ENCODE measurements at regions not wholly inside any gene's neighbourhood (a gene's known extent, or its start where the extent isn't known, plus 50 kb on each side); places are given as distances from the start of the nearest gene placed in this dataset.

- intact Hi-C loops (cut with DNase I): no loop called here
- DNase-seq: no peak
These were observed 493.2 kb downstream of the PTPRC start for GRCh38 chr1:199132006-199132405.

GRCh38 chr1:199135901-199136300 lies 497.1 kb downstream of the PTPRC start:
- intact Hi-C loops (cut with DNase I): no loop called here
- peak in 1 of 10 donors; percentile 58 for DNase-seq

DNA sequence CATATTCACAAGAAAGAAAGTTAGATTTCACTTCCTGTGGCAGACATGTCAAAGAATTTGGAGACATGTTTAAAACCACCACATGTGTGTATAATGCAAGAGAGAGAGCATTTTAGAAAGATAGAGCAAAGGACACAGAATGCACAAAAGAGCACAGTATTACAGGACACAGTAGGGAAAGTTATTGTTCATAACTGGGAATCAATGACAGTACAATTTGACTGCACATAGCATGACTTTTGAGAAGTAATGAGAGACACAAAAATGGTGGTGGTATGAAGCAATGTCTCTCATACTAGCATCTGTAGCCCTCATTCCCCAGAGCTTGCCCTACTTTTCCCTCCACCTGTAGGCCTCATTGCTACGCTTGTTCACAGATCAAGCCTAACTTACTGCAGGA lies 499.2 kb downstream of the PTPRC start:
- no peak for DNase-seq
- intact Hi-C loops (cut with DNase I): no loop called here

DNA sequence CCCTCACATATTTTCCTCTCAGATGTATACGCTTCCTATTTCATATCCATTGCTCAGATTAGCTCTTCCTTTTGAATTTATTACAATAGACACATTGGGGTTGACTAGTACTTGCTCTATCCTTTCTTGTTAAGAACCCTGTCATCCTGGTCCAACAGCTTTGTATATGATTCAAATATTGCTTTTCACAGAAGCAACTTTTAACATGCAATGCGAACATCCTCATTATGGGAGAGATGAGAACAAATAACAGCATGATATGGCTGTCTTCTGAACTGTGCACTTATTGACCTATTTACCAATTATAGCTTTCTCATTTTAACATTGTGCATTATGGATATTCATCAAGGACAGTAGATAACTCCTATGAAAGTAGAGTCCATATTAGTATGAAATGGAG lies 510.8 kb downstream of the PTPRC start:
- DNase-seq: no peak
- intact Hi-C loops (cut with DNase I): no loop called here

- no peak for DNase-seq
- intact Hi-C loops (cut with DNase I): no loop called here
These were observed 511.9 kb downstream of the PTPRC start for GRCh38 chr1:199150756-199151155.

- intact Hi-C loops (cut with DNase I): no loop called here
- DNase-seq: no peak
These were observed 513.0 kb downstream of the PTPRC start for GRCh38 chr1:199151634-199152425.

- intact Hi-C loops (cut with DNase I): no loop called here
- no peak for DNase-seq
These were observed 513.8 kb downstream of the PTPRC start for GRCh38 chr1:199152676-199153075.

- no peak for DNase-seq
- intact Hi-C loops (cut with DNase I): no loop called here
These were observed 516.6 kb downstream of the PTPRC start for GRCh38 chr1:199155166-199156019.

DNA sequence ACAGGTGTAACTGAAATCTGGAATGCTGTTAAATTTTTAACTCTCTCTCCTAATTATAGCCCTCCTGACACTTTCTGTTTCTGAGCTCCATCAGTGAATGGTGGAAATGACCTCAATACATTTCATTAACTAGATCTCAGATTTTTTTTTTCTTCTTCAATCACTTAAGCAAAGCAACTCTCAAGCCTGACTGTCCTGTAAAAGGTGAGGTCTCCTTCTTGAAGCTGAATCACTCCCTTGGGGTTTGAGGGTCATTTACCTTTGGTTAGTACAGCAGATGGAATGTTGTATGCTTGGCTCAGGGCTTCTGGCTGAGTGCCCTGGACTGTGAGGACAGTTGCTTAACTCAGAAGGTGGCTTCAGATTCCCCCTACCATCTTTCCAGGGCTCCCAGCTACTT lies 518.7 kb downstream of the PTPRC start:
- DNase-seq: peak in 1 of 10 donors; percentile 5
- intact Hi-C loops (cut with DNase I): no loop called here

DNA sequence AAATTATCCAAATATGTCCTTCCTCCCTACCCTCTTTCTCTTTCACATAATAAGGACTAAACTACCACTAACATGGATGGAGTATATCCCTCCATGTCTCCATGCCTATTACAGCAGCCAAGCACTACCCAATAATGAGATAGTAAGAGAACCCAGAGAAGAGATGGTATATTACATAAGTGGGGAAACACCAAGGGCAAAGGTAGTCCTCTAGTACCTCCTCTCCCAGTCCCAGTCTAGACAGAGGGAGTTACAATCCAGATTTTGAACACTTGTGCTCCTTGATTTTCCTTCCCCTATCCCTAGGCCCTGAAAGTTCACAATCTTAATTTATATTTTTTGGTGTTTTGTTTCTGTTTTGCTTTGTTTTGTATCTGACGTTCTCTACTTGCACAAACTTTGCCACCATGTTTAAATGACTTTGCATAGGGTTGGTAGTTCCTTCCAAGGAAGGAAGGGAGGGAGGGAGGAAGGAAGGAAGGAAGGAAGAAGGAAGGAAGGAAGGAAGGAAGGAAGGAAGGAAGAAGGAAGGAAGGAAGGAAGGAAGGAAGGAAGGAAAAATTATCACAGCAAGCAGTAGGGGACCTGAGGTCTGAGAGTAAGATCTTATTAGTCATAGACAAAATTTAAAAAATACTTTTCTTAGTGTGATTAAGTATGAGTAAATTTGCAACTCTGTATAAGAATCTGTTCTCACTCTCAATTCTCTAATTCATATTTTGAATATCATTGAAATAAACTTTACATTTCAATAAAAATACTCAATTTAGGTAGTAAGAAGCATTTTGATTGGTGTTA lies 521.9 kb downstream of the PTPRC start:
- intact Hi-C loops (cut with DNase I): no loop called here
- DNase-seq: no peak

DNA sequence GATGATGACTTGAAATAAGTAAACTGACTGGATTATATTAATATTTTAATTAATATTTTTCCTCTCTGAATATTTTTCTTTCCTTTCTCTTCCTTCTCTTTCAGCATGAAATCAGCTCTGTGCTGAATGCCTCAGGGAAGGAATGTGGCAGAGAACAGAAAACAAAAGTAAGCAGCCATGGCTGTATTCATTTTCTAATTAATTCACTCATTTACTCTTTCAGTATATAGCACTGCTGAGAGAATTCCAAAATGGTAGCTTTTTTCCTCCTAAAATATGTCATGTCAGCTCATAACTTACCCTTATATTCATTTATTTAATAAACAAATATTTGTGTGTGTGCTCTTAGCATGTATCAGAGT lies 522.5 kb downstream of the PTPRC start:
- intact Hi-C loops (cut with DNase I): no loop called here
- no peak for DNase-seq

- intact Hi-C loops (cut with DNase I): no loop called here
- DNase-seq: no peak
These were observed 523.0 kb downstream of the PTPRC start for GRCh38 chr1:199161766-199162303.

DNA sequence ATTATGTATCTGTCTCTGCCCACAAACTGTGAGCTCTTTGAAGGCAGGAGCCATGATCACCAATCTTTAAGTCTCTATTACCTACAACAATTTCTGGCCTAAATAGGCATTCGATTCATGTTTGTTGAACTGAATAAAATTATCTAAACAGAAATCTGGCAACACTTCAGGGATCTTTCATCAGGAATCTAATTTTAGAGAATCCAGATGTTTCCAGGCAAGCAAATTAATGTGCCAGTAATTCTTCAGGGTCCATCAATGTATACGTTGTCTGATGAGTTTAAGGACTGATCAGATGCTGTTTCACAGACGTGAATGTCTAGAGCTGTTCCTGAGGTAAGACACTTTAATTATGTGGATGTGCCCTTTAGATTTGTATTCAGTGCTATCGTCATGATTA lies 524.4 kb downstream of the PTPRC start:
- intact Hi-C loops (cut with DNase I): no loop called here
- no peak for DNase-seq

DNA sequence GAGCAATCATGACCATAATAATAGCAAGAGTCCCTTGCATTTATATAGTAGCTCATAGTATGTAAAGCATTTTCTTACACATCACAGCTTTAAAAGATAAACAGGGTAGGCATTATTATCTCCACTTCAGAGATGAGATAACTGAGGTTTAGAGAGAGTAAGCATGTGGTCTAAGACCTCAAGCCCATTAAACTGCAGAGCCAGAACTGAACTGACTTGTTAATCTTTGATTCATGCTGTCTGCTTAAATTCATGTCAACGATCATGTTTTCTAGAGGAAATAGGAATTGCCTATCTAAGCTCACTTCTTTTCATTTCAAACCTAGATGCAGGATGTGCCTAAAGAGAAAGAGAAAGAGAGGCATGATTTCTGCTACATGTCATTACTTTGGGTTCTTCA lies 524.8 kb downstream of the PTPRC start:
- intact Hi-C loops (cut with DNase I): no loop called here
- DNase-seq: no peak

DNA sequence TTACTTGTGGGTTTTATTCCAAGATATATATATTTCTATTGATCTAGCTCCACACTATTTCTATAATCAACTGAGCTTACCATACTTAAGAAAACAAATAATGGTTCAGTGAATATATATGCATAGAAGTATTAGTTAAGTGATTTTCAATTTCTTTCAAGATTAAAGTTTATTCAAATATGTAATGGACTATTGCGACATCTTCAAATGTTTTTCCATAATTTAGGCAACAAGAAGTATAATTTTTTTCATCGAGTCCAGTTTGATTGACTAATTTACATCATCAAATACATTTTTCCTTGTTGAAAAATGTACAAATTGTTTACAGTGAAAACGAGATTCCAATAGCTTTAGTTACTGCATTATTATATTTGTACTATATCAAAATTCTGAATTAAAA lies 528.6 kb downstream of the PTPRC start:
- no peak for DNase-seq
- intact Hi-C loops (cut with DNase I): no loop called here

GRCh38 chr1:199168888-199169585 lies 530.2 kb downstream of the PTPRC start:
- intact Hi-C loops (cut with DNase I): no loop called here

DNA sequence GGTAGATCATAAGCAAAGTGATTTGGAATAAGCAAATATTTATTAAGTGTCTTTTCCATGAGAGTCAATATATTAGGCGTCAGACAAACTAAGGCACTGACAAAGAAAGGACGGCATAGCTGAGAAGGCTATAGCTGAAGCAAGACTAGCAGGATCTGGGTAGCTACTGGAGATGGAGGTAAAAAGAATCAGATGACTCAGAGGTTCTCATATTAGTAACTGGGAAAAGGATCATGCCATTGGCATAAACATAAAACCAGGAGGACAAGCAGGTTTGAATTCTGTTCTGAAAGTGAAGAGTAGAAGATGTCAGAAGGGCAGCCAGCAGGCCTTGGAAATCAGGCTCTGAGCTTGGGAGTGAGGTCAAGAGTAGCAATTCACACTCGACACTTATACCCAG lies 531.9 kb downstream of the PTPRC start:
- DNase-seq: peak in 1 of 10 donors; percentile 18
- intact Hi-C loops (cut with DNase I): loop anchor here (5.0 kb wide), 1 partner anchor 168 kb away; no protein-coding TSS in a partner anchor

More at GRCh38 chr1:199168888-199169585, 530.2 kb downstream of the PTPRC start:
- DNase-seq: no peak

- DNase-seq: peak in 1 of 10 donors; percentile 7
- intact Hi-C loops (cut with DNase I): loop anchor here (5.0 kb wide), 1 partner anchor 170 kb away; no protein-coding TSS in a partner anchor
These were observed 533.6 kb downstream of the PTPRC start for GRCh38 chr1:199172171-199173124.

DNA sequence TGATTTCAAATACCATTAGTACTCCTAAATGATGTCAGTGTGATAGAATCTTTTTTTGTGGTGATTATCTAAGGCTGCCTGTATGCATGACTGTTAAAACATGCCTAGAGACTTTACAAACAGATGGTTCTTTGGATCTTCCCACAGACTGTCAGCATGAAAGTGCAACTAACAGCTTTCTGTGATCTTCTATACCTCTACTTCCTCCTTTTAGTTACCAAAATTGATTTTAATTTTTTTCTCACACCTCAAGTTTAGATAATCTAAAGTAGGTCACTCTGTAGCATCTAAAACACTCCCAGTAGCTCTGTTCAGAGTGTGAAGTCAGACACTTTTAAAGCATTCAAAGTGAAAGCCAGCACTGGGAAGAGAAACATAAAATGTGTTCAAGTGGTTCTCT lies 534.5 kb downstream of the PTPRC start:
- intact Hi-C loops (cut with DNase I): loop anchor here (5.0 kb wide), 1 partner anchor 171 kb away; no protein-coding TSS in a partner anchor
- DNase-seq: no peak

All from posterior cingulate gyrus (tissue), 11 donors.